Tibial nerve (tissue), 4 donors: ENCODE measurements at regions not wholly inside any gene's neighbourhood (a gene's known extent, or its start where the extent isn't known, plus 50 kb on each side); places are given as distances from the start of the nearest gene placed in this dataset.

Experiments
- DNase-seq, 2 donors: peaks; one replicate each; pipeline ENCODE4 v3.0.0-alpha.2; 2019; ENCODE audit warnings: low spot score in 2 of 2
- H3K27ac ChIP-seq, 4 donors: fragments of 200-600 bp; sonication (generic) in 3 of 4; one replicate each; pipeline ENCODE4 v1.5.1; 2017 to 2019; ENCODE audit warnings: mild to moderate bottlenecking in 1 of 4
- H3K27me3 ChIP-seq, 2 donors: fragments of 200-600 bp; sonication (generic) in 1 of 2; one replicate each; pipeline versions ENCODE4 v1.5.1 to v1.6.0; 2017 to 2019
- H3K36me3 ChIP-seq, 3 donors: fragments of 200-600 bp; sonication (generic); one replicate each; pipeline ENCODE4 v1.5.1; 2018 to 2019
- H3K4me1 ChIP-seq, 4 donors: fragments of 200-600 bp; sonication (generic) in 3 of 4; one replicate each; pipeline ENCODE4 v1.5.1; 2017 to 2019
- H3K4me3 ChIP-seq, 4 donors: fragments of 200-600 bp; sonication (generic) in 3 of 4; one replicate each; pipeline ENCODE4 v1.5.1; 2017 to 2019; ENCODE audit warnings: mild to moderate bottlenecking in 1 of 4, moderate library complexity in 1 of 4
- H3K9me3 ChIP-seq, 4 donors: fragments of 200-600 bp; sonication (generic) in 3 of 4; one replicate each; pipeline ENCODE4 v1.5.1; 2017 to 2019
- CTCF ChIP-seq, 5 experiments: fragments of 200-600 bp in 3 of 5; fragments of 450-650 bp in 2 of 5; sonication (generic) in 3 of 5; IDR thresholded peaks; one replicate each; pipeline ENCODE4 v1.5.1; 2016 to 2019; ENCODE audit warnings: antibody characterized with exemption in 5 of 5, mild to moderate bottlenecking in 3 of 5, moderate library complexity in 2 of 5
- EP300 ChIP-seq, 2 donors: sonication (generic); formaldehyde crosslinking; IDR thresholded peaks; one replicate each; pipeline ENCODE4 v1.6.1; 2017; ENCODE audit warnings: antibody characterized with exemption in 2 of 2, mild to moderate bottlenecking in 1 of 2
- POLR2A ChIP-seq, 2 donors: fragments of 450-650 bp; IDR thresholded peaks; one replicate each; pipeline ENCODE4 v1.6.1; 2017; ENCODE audit warnings: antibody characterized with exemption in 2 of 2, mild to moderate bottlenecking in 2 of 2, moderate library complexity in 2 of 2
- WGBS, 2 donors: methylation state at CpG; one replicate each; pipeline ENCODE4 v1.1.5; 2018; 5-methylcytosine and 5-hydroxymethylcytosine counted together

- WGBS, 2 donors: 55 to 58% methylated on average over 4 of the region's 4 CpGs
- H3K4me1 ChIP-seq: no peaks in the 10 kb centered on the region
- H3K27ac ChIP-seq: no peak overlapping the region
- no peaks in the 10 kb centered on the region for H3K27me3 ChIP-seq
- H3K36me3 ChIP-seq: no peaks in the 10 kb centered on the region
- no peaks in the 10 kb centered on the region for H3K9me3 ChIP-seq
- H3K4me3 ChIP-seq: no peak overlapping the region
- TF ChIP-seq CTCF (IDR thresholded peaks at IDR 0.05) (no peak), POLR2A (IDR thresholded peaks at IDR 0.05) (no peak), EP300 (IDR thresholded peaks at IDR 0.05) (no peak)
- no peak for DNase-seq
These were observed 54.5 kb upstream of the PPM1J start for GRCh38 chr1:112769611-112770010.

DNA sequence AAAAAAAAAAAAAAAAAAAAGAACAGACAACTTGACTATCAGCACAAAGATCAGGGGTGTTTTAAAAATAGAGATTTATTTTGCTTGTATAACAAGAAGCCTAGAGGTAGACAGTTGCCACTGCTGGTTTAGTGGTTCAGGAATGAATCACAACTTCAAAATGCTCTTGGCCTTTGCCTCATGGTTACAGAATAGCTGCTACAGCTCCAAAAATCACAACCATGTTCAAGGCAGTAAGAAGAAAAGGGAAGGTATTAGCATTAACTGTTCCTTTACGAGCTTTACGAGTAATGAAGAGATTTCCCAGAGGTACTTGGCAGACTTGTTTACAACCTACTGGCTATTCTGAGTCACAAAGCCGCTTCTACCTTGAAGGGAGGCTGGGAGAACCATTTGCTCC, 52.5 kb upstream of the PPM1J start:
- Histone ChIP-seq H3K4me3 (no peak overlapping the region), H3K4me1 (no peaks in the 10 kb centered on the region), H3K36me3 (no peaks in the 10 kb centered on the region), H3K27ac (no peak overlapping the region), H3K9me3 (no peaks in the 10 kb centered on the region), H3K27me3 (no peaks in the 10 kb centered on the region)
- no peak for DNase-seq
- no peak for TF ChIP-seq EP300 (IDR thresholded peaks at IDR 0.05)
- TF ChIP-seq CTCF (IDR thresholded peaks at IDR 0.05): no peak
- TF ChIP-seq POLR2A (IDR thresholded peaks at IDR 0.05): no peak
- 76 to 80% methylated on average over 3 of the region's 3 CpGs for WGBS, 2 donors
